GM19452 (cell line): ENCODE measurements at regions not wholly inside any gene's neighbourhood (a gene's known extent, or its start where the extent isn't known, plus 50 kb on each side); places are given as distances from the start of the nearest gene placed in this dataset.
"Not testable (repeated sequence)": the region's sequence is repeated elsewhere in the genome, so short reads cannot be mapped to it uniquely, and the experiment has no call there.

Experiments
- ATAC-seq: cut with Tn5 transposase; IDR thresholded peaks from one replicate; pipeline ENCODE4 v1.9.1; 2021; ENCODE audit not compliant: unreplicated experiment

DNA sequence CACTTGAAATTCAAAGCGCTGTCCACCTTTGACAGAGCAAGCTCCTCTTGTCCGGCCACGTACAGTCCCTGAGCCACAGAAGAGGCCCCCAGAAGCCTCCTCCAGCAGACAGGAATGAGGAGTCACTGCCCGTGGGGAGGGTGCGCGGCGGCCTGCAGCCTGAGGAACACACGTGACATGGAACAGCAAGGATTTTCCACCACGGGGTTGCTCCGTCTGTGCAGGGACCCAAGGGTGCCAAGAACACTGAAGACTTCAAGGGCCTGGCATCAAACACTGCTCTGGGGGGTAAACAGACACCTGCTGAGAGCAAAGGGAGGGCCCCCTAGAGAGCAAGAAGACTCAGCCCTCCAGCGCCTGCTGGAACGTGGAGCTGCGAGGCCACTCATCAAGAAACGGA, 237.9 kb upstream of the SGCG start:
- ATAC-seq: not testable (repeated sequence)

DNA sequence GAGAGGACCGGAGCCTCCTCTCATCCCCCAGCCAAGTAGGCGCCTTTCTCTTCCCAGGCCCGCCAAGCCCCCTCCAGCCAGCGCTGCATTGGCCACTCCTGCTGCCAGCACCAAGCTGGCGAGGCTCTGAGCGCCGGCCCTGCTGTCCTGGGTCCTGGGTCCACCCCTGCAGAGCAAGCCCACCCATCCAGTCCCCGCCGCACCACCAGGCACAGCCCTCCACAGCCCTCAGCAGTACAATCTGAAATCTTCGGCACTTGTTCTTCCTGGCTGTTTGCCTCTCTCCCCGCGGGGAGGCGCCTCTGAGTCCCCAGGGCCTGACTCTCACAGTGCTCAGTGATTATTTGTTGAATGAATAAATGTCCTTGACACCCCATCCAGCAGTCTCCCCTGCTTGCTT, 236.4 kb upstream of the SGCG start:
- ATAC-seq: no peak

DNA sequence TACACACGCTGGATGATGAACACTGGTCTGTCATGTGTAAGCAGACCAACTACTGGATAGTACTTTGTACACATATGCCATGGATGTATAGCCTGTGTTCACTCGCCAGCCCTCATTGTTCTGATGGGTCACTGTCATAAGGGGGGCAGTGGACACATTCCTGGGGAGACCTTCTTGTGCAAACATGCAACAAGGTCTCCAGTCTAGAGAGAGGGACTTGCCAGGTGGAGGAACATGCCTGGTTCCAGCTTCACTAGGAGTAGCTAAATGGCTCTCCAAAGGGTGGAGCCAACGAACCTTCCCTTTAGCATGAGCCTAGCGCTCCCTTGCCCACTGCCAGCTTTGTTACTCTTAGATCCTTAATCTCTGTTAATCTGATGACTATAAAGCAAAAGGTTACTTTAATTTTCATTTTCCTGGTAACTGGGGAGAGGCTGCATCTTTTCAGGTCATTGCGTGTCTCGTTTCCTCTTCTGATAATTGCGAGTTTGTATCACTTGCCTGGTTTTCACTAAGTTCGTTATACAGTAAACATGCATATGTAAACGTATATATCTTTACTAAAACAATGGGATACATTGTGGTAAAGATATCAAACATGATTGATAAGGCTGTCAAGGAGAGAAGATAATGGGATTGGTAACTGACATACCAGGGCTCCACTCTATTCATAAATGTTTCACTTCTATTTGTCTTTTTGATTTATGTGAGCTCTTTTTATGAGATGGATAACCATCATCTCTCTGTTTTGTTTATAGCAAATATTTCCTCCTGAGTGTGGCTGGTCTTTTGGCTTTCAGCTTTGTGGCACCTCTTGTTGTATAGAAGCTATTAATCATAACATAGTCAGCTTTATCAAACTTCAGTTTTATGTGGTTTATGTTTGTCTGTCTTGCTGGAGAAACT, 235.2 kb upstream of the SGCG start:
- ATAC-seq: no peak

GRCh38 chr13:22948421-22948820, 232.4 kb upstream of the SGCG start:
- no peak for ATAC-seq

GRCh38 chr13:22952018-22952417, 228.8 kb upstream of the SGCG start:
- not testable (repeated sequence) for ATAC-seq

GRCh38 chr13:22955147-22955546, 225.6 kb upstream of the SGCG start:
- ATAC-seq: not testable (repeated sequence)

DNA sequence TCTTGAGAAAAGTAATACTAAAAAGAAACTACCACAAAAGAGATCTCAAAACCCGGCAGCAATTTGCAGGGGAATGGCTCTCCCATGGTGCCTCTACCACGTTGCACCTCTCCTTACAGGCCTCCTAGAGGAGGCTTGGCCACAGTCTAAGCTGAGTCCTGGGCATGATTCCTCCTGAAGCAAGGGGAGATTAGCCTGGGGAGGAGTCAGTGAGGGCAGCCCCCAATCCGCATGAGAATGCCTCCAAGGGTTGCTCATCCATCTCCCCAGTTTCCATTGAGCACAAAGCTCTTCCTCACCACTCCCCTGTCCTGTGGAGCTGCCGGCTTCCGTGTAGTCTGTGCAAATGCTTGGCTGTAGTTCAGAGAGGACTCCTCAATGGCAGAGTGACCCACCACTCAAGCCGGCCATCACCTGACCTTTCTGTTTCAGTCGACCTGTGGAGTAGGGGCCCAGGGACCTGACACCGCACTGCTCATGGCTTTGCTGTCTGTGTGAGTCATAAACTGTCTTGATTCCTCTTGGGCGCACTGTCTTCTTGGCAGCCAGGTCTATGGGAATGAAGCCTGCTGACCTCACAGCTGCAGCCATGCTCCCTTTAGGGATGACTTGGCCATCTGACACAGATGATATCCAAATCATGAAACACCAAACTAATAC, 224.2 kb upstream of the SGCG start:
- not testable (repeated sequence) for ATAC-seq

- ATAC-seq: not testable (repeated sequence)
Observed at GRCh38 chr13:22959859-22960258, 220.9 kb upstream of the SGCG start.

DNA sequence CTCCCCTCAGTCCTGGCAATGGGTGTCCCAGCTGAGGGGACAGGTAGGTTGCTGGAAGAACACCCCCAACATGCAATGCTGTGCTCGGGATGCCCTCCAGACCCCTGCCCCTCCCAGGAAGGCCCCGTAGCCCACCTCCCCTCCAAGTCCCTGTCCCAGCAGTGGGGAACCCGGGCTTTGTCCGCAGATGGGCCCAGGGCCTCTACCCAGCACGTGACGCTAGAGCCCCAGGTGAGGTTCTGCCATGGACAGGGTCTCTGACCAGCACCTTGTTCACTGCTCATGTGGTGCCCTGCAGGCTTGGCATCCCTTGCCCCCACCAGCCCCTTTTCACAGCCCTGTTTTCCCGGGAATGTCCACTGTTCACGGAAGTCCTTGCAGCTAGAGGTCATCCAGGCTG, 220.0 kb upstream of the SGCG start:
- ATAC-seq: no peak

GRCh38 chr13:22961342-22961741, 219.4 kb upstream of the SGCG start:
- ATAC-seq: not testable (repeated sequence)

DNA sequence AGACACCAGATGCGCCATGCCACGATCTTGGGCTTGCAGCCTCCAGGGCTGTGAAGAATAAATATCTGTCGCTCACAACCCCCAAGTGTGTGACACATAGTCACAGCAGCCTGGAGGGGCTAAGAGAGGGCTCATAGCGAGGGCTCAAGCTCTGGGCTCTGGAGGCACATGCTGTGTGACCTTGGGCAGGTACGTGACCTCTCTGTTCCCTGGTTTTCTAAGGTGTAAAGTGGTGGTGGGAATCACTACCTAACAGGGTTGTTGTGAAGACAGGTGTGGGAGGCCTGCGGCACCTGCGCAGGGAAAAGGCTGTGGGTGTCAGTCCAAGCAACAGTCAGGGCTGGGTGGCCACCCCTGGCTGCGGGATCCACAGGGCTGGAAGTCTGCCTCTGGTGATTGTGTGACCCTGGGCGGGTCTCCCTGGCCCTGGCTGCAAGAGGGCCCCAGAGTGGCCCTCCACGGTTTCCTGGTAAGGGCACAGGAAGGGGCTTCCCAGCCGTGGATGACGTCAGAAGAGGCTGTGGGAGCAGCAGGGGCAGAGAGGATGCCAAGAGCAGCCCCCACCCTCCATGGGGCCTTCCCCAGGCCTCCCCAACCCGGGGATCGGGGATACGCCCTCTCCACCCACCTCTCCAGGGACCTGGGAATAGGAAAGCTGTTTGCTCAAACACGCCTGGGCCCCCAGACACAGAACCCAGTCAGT, 218.8 kb upstream of the SGCG start:
- no peak for ATAC-seq

- ATAC-seq: not testable (repeated sequence)
Observed at GRCh38 chr13:22963384-22964053, 217.3 kb upstream of the SGCG start.

- no peak for ATAC-seq
Observed at GRCh38 chr13:22964245-22964966, 216.4 kb upstream of the SGCG start.

DNA sequence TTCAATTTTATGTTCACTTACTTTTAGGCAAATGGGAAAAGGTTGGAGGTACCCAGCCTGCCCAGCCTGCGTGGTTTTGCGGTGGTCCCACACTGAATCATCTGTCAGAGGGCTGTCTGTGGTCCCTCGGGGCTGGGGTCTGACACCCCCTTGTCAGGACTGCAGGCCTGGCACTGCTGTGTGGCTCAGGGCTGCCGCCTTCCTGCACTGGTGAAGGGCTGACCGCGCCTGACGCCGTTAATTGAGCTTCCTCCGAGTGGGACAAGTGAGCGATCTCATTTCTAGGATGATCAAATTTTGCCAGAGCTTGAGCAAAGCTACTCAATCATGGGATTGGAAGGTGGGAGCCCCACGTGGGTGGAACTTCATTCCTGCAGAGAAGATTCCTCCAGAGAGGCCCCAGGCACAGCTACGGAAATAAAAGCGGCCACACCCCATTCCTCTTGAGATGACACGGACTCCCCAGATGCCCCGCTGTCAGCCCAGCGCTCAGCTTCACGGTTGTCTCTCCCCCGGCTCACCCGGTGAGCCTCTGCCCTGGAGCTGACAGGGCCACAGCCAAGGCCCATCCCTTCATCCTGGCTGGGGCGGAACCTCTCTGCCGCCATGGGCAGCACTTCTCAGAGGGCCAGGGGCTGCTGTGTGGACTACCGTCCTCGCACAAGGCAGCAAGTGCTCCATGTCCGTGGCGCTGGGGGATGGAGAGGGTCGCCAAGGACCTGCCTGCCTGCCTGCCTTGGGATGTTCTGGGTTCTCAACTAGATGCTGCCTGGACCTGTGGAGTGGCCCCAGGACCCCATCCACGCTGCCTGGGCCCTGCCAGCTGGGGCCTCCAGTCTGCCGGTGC, 215.5 kb upstream of the SGCG start:
- ATAC-seq: not testable (repeated sequence)

DNA sequence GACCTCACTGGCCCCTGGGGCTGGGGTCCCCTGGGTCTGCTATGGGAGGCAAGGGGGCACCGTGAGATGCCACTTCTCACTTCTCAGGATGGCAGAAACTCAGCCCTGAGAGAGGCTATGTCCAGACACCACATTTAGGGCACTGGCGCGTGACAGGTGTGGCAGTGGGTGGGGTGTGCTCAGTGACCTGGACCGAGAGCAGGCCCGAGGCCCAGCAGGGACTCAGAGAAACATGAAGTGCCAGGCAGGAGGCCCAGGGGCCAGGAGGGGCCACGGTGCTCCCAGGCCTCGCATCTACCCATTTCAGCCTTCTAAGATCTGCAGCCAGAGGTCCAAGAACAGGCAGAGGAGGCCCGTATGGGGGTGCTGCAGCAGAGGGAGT, 214.9 kb upstream of the SGCG start:
- not testable (repeated sequence) for ATAC-seq

- not testable (repeated sequence) for ATAC-seq
Observed at GRCh38 chr13:22966753-22967152, 214.0 kb upstream of the SGCG start.

- ATAC-seq: no peak
Observed at GRCh38 chr13:22967669-22968068, 213.1 kb upstream of the SGCG start.

- no peak for ATAC-seq
Observed at GRCh38 chr13:22979952-22980351, 200.8 kb upstream of the SGCG start.

GRCh38 chr13:22980936-22981335, 199.8 kb upstream of the SGCG start:
- ATAC-seq: no peak

DNA sequence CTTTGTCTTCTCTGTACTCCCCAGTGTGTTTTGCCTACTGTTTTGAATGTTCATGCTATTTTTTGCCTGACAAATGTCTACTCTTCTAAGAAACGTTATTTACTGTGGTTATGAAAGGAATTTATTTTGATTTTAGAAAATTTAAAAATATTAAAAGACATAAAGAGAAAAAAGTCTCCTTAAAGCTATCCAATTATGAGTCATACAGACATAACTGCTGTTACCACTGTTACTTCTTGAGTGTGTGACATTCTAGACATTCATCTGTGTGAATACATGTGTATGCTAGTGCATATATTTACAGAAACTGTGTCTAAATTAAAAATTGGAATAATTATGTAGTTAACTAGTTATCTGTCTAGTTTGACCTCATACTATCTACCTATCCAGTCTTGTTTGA, 187.6 kb upstream of the SGCG start:
- ATAC-seq: no peak
